Jurkat, Clone E6-1 (cell line): ENCODE measurements at regions not wholly inside any gene's neighbourhood (a gene's known extent, or its start where the extent isn't known, plus 50 kb on each side); places are given as distances from the start of the nearest gene placed in this dataset.
"Not testable (repeated sequence)": the region's sequence is repeated elsewhere in the genome, so short reads cannot be mapped to it uniquely, and the experiment has no call there.

Source experiments
- DNase-seq: peaks from one replicate; pipeline ENCODE4 v3.0.0-alpha.2; 2011; ENCODE audit warnings: low read depth, low spot score
- H3K4me3 ChIP-seq: 2 replicates; pipeline ENCODE4 v1.5.1; 2011; ENCODE audit warnings: mild to moderate bottlenecking, low read length, control low read depth, moderate library complexity

DNA sequence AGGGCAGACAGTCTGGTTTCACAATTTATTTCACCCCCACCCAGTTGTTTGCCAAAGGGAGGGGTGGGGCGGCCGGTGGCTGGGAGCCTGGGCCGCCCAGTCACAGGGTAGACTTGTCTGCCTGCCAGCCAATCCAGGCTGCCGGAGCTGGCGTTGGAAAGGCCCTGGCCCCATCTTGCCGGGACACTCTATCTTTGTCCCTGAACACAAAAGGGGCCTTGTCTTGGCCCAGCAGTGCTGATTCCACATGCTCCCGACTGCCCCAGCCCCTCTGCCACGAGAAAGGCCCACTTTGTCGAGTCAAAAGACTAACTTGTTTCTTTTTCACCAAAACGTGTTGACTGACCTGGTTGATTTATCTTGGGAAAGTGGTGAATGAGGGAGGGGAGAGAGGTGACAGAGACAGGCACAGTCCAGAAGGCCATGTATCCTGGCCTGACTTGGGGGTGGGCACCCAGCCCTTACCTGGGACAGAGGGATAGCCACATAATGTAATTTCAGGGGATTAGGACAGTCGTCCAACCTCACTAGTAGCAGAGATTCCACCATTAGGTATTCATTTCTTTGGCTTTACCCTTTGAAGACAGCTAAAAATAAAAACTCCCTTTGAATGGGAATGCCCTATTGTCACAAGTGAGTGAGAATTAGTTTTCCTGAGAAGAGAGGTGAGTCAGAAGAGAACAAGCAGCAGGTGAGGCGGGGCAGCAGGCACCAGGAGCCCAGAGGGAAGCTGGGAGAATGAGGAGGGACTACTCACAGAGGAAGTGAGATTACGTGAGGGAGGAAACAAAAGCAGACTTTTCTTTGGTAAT is 67.0 kb upstream of the SIRPA start:
- DNase-seq: no peak
- no peak overlapping the region for H3K4me3 ChIP-seq

DNA sequence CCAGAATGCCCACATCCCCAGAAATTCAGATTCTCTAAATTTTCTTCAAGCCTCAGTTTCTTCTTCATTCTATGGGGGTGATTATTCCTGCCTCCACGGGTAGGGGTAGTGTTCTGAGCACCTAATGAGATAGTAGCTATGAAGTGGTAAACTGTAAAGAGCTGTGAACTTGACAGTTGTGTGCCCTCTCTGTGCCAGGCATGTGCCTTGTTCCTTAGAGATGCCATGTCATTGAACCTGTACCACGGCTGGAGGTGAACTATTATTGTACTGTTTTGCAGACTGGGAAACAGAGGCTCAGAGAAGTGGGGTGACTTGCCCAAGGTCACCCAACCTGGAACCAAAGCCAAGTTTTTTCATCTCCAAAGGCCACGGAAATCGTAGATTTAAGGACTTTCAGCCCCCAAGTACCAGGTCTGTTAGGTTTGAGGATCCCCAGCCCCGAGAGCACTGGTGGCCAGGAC is 67.7 kb upstream of the SIRPA start:
- no peak overlapping the region for H3K4me3 ChIP-seq

DNA sequence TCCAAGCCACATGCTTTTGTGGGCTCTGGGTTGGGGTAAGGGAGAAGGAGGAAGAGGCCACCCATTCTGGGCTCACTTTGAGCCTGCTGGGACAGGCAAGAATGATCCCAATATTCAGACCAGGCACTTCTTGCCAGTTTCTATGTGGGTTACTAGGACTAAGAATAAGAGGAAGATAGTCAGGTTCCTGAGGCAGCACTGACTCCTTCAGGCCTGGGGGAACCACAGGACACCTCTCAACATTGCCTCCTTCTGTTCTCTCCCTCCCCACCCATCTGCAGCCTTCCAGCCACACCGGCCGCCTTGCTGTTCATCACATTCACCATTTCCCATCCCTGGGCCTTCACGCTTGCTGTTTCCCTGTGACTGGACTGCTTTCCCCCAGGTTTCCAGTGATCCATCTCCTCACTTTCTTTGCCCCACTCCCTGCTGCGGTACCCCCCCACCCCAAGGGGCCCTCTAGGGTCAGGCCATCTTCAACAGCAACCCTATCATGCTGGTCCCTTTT is 69.2 kb upstream of the SIRPA start:
- no peak for DNase-seq

More for the DNA sequence above, 67.7 kb upstream of the SIRPA start:
- no peak for DNase-seq

DNA sequence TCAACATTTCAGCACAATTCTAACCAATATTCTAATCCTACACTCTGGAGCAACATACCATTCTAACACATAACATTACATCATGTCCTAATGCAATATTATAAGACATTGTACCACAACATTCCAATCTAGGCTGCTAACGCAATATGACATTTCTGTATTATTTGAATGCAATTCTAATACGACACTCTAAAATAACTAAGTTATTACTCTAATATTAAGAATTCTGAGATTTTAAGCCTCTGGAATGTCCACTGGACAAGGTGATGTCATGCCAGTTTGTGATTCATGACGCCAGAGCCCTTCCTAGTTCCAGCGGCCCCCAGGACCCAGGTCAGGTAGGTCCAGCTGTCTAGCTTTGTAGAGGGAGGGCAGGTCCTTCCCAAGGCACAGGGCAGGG is 69.7 kb upstream of the SIRPA start:
- H3K4me3 ChIP-seq: no peak overlapping the region
- DNase-seq: no peak

More for the DNA sequence above, 69.2 kb upstream of the SIRPA start:
- H3K4me3 ChIP-seq: no peak overlapping the region

DNA sequence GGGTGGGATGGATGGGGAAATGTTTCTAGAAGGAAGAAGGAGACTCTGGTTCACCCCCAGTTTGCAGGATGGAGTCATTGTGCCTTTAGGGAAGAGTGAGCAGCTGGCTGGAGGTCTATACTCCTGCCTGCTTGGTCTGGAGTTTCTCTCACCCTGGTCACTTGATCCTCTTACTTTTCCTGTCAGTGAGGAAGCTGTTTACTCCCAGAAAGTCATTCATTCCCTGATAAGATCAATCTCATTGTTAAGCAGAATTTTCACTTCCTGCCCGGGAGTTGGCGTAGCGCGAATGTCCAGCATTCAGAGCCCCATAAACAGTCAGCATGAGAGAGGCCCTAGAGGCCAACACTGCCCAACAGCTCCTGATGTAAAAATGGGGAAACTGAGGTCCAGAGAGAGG is 70.4 kb upstream of the SIRPA start:
- DNase-seq: no peak
- no peak overlapping the region for H3K4me3 ChIP-seq

DNA sequence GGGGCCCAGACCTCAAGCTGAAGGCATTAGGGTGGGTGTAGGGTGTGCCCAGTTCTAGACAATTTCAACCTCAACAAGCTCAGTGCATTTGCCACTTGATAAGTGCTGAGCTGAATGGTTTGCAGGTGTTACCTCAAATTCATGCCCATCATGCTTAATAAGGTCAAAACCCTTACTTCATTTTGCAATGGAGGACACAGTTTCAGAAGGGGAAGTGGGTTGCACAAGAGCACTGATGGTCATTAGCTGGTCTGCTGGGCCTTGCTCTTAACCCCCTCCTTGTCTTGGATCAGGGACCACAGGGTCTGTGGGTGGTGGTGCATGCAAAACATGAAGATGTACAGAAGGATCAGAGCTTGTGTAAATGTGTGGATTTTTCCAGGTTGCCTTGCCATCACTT is 71.0 kb upstream of the SIRPA start:
- no peak for DNase-seq
- no peak overlapping the region for H3K4me3 ChIP-seq

DNA sequence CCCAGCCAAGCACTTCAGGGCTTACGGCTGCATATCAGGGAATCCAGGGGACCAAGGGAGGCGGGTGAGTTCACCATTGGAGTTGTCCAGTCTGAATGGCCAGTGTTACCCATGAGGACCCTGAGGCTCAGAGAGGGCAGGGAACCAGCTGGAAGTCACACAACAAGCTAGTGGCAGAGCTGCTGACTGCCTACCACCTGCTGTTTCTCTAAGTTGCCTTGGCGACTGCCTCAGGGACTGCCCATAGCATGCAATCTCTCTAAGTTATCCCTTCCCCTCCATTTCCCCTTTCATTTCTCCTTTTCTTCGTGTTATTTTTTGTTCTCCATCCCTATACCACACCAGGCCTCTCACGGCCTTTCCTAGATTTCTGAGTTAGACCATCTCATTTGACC is 71.8 kb upstream of the SIRPA start:
- H3K4me3 ChIP-seq: no peak overlapping the region
- no peak for DNase-seq

DNA sequence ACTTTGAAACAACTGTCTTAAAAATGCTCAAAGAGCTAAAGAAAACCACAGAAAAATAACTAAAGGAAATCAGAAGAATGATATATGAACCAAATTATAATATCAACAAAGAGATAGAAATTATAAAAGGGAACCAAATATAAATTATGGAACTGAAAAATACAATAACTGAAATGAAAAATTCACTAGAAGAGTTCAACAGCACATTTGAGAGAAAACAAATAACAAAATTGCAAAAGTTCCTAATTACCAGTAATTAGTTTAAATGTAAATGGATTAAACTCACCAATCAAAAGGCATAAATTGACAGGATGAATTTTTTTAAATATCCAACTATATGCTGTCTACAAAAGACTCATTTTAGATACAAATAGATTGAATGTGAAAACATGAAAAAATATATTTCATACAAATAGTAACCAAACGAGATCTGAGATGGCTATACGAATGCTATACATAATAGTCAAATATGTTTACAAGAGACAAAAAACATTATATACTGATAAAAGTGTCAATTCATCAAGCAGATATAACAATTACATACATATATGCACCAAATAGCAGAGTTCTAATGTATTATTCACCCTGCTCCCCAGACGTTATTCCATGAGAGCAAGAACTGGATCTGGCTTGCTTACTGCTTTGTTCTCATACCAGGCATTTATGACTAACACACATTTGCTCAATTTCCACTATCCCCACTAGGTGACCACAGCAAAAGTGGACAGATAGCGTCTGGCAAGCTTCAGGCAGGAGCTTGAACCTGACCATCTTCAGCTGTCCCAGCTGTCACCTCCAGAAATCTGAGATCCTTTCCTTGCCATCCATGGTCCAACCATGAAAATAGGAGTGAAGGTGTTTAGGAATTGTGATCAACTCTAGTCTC is 72.4 kb upstream of the SIRPA start:
- no peak overlapping the region for H3K4me3 ChIP-seq
- no peak for DNase-seq

DNA sequence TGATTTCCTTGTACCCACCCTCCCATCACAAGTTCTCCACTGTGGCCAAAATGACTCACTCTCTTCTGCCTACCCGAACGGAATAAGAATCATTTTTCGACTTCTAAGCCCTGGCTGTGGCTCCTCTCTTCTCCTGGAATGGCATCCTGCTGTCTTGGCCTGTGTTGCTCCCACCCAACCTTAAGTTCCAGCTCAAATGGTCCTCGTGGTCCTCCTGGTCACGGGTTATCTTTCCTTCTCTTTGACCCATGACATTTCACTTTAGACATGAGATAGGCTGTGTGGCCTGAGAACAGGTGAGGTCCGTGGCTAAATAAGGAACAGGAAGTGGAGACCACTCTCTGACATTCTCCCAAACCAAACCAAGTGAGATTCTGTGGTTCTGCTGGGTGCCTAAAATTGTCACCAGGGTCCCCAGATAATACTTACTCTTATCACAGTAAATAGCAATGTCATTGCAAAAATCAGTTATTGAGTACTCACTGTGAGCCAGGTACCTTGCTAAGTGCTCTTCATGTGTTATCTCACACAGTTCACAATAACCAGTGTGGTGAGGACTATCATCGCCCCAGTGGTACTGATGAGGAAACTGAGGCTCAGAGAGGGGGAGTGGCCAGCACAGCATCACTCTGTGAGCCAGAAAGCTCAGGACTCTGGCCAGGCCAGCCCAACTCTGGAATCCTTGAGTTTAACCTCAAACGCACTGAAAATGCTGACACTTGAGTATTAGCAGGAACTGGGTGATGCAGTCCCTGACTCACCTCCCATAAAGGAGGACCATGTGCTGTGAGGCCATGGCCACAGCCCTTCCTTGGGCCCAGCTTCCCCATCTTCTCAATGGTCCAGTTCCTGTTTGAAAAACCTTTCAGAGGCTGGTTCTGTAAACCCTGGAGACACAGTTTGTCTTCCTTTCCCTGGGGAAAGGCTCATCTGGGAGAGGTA is 74.8 kb upstream of the SIRPA start:
- DNase-seq: no peak

DNA sequence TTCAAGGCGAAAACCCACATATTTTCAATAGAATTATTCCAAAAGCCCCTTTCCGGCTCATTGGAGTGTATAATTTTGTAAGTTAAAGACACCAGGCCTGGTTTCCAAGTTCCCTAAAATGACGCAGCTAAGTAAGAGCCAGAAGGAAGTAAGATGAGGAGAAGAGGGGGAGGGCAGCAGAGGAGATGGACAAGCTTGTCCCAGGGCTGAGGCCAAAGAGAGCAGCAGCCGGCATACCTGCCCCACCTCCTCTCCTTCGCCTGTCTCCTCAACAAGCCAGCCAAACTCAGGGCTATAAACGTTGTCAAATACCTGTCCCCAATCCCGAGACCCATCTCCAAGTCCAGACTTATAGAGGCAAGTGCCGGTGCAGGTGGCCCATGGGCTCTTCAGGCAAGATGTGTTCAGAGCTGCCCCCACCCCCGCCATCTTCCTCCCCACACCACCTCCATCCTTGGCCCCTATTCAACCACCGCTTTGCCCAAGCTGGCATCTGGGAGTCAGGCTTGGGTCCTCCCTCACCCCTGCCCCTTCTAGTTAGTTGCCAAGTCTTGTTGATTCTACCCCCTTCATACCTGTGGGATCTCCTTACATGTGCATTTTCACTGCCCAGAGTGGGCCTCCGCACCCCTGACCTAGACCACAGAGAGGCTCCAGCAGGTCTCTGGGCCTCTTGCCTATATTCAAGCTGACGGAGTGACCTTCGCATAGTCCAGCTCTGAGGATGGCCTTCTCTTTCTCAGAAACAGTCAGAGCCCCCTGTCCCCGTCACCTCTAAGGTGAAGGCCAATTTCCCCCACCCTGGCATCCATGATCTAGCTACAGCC is 75.7 kb upstream of the SIRPA start:
- DNase-seq: no peak
- no peak overlapping the region for H3K4me3 ChIP-seq

More for the DNA sequence above, 74.8 kb upstream of the SIRPA start:
- H3K4me3 ChIP-seq: no peak overlapping the region

DNA sequence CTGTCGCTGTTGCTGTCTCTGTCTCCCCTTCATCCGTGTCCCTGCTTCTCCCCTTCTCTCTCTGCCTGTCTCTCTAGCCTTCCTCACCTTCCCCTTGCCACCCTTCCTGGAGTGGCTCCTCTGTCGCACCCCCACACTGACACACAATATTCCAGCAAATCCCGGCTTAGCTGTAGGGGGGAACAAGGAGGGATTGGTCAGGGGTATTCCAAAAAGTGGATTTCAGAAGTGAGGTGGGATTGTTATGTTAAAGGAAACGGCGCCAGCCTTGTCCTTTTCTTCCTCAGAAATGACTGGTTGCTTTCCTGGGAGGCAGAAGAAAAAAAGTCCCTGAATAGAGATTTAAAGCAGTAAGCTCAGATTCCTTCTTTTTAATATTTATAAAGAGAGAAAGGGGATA is 76.3 kb upstream of the SIRPA start:
- no peak overlapping the region for H3K4me3 ChIP-seq
- DNase-seq: no peak

DNA sequence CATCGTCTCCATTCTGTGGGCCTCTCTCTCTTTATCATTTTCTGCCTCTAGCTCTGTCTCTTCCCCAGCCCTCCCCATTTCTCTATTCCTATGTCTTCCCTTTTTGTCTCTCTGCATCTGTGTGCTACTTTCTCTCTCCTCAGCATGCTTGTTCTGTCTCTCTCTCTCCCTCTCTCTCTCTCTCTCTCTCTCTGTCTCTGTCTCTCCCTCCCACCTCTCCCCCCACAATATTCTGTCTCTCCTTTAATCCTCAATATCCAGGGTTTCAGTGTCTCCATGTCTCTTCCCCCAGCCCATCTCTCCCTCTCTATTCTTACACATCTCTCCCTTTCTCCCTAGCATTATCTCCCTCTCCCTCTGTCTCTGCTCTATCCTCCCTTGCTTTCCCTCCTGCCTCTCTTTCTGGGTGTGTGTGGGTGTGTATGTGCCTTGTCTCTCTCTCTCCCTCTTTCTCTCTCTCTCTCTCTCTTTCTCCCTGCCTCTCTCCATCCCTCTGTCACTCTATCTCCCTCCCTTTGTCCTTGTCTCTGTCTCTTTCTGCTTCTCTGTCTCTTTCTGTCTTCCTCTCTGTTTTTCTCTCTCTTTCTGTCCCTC is 76.9 kb upstream of the SIRPA start:
- no peak for DNase-seq
- no peak overlapping the region for H3K4me3 ChIP-seq

DNA sequence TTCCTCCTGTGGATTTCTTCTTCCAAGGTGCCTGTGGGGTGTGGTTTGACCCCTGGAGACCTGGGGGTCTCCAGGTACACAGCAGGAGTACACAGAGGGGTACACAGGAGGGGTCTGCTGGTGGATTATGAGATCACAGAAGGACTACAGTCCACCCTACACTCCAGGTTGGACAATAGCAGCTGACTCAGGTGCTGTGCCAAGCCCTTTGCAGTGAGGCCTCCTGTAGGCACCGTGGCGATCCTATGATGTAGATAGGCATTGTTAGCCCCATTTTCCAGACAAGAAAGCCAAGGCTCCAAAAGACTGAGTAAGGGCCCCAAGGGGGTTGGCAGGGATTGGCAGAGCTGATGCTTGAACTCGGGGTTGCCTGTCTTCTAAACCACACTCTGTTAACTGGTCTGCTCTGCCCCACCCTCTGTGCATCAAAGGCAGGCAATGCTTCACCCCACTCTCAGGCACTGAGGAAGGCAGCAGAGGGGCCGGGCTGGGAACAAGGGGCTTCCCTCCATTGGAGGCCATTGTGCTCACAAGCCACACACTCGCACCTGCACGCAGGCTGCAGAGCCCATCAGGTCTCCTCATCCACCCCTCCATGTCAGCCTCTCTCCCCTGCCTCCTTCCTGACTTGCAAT is 77.5 kb upstream of the SIRPA start:
- peak overlapping the region; percentile 0; the same call in 1 of the 2 replicates for H3K4me3 ChIP-seq
- DNase-seq: peak; percentile 64

DNA sequence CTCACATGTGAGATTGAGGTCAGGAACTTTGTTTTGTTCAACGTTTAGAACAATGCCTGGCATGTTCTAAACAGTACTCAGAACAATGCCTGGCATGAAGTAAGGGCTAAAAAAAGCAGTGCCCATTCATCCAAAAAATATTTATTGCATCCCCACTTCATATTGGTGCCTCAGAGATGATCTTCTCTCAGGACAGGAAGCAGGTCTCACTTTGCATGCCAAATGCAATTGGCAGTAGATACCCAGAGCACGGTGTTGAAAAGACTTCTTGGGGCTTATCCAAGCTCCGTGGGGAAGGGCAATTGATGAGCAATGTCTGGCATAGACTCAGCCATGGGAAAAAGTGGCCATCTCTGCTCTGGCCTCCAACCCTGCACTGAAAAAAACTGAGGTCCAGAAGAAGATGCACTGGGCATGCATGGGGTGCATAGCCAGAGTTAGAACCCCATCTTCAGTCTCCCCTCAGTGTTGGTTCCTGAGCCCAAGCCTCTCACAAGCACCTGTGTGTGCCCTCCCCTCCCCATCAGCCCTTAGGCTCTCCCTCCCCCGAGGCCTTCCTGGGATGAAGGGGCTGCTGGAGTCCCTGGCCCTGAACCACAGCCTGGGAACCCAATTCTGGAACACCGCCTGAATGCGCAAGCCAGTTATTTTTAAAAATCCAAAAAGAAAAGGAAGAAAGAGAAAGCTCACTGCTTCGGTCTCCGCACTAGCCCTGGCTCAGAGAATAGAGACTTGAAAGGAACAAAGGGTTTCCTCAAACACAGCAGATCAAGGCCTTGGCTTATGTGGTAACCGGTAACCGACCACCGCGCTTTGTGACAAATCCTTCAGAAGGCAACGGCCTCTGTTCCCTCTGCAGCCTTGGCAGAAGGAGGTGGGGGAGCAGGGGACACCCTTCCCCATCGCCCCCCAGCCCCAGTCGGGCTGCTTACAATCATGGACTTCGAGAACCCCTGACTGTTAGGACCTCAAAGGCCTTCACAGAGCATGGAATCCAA is 78.5 kb upstream of the SIRPA start:
- DNase-seq: peak; percentile 94
- H3K4me3 ChIP-seq: peak overlapping the region; percentile 42

DNA sequence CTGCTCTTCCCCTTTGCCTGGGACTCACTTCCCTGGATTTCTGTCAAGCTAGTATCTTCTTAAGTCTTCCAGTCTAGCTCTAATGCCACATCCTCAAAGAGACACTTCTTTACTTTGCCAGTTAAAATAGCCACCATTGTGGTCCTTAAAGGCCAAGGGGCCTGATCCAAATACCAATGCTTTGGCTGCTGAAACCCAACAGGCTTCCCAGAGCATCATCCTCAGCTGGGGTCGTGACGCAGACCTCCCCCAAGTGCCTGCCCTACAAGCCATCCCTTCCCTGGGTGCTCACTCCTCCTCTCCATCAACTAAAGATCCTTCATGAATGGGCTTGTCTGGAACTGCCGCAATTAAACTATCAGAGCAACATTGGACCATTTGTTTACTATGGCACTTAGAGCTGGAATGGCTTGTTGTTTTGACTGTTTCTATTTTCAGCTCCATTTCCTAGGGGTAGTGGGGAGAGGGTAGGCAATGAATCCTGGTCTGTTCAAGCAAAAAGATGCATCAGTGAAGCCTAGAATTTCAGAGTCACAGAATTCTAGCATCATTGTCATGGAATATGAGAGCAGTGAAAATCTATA is 79.6 kb upstream of the SIRPA start:
- DNase-seq: no peak

DNA sequence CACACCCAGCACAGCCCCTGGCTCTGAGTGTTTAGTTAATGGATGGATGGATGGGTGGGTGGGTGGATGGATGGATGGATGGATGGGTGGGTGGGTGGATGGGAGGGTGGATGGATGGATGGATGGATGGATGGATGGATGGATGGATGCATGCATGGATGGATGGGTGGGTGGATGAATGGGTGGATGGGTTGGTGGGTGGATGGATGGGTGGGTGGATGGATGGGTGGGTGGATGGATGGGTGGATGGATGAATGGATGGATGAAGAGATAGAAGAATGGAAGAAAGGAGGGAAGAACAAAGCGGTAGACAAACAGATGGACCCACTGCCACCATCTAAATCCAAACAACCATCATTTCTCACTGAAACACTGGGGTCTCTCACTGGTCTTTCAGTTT is 80.3 kb upstream of the SIRPA start:
- not testable (repeated sequence) for DNase-seq, H3K4me3 ChIP-seq

More for the DNA sequence above, 79.6 kb upstream of the SIRPA start:
- no peak overlapping the region for H3K4me3 ChIP-seq
